ENCODE measurements at regions not wholly inside any gene's neighbourhood (a gene's known extent, or its start where the extent isn't known, plus 50 kb on each side); places are given as distances from the start of the nearest gene placed in this dataset.

- no peak for TF ChIP-seq CTCF (conservative IDR thresholded peaks at IDR 0.05; ENCODE audit: low read length)
- no peak for TF ChIP-seq EZH2phosphoT487 (IDR thresholded peaks at IDR 0.05; ENCODE audit: borderline replicate concordance)
These were observed 199.1 kb upstream of the KCND3 start for GRCh38 chr1:112188611-112189010.
